Gastrocnemius medialis (tissue), 4 donors: ENCODE measurements at regions not wholly inside any gene's neighbourhood (a gene's known extent, or its start where the extent isn't known, plus 50 kb on each side); places are given as distances from the start of the nearest gene placed in this dataset.

ENCODE experiments used
- POLR2A ChIP-seq, 2 donors: fragments of 450-650 bp; IDR thresholded peaks; one replicate each; pipeline ENCODE4 v1.6.1; 2017; ENCODE audit warnings: antibody characterized with exemption in 2 of 2, mild to moderate bottlenecking in 2 of 2, moderate library complexity in 2 of 2
- TF ChIP-seq, protein P1 (sequence below), 5 experiments: fragments of 450-650 bp in 3 of 5; fragments of 200-600 bp in 2 of 5; sonication (generic) in 2 of 5; IDR thresholded peaks in 4 of 5; conservative IDR thresholded peaks in 1 of 5; 1 replicate in 4 of 5; 2 replicates in 1 of 5; pipeline ENCODE4 v1.5.1; 2016 to 2019; ENCODE audit warnings: antibody characterized with exemption in 5 of 5, mild to moderate bottlenecking in 3 of 5, moderate library complexity in 3 of 5

DNA sequence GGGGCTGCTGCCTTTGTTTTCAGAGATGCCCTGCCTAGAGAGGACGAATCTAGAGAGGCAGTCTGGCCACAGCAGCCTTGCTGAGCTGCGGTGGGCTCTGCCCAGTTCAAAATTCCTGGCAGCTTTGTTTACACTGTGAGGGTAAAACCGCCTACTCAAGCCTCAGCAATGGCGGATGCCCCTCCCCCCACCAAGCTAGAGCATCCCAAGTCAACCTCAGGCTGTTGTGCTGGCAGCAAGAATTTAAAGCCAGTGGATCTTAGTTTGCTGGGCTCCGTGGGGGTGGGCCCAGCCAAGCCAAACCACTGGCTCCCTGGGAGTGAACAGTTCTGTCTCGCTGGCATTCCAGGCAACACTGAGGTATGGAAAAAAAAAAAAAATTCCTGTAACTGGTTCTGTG lies 970.9 kb downstream of the TBC1D32 start:
- TF ChIP-seq, protein P1, sequence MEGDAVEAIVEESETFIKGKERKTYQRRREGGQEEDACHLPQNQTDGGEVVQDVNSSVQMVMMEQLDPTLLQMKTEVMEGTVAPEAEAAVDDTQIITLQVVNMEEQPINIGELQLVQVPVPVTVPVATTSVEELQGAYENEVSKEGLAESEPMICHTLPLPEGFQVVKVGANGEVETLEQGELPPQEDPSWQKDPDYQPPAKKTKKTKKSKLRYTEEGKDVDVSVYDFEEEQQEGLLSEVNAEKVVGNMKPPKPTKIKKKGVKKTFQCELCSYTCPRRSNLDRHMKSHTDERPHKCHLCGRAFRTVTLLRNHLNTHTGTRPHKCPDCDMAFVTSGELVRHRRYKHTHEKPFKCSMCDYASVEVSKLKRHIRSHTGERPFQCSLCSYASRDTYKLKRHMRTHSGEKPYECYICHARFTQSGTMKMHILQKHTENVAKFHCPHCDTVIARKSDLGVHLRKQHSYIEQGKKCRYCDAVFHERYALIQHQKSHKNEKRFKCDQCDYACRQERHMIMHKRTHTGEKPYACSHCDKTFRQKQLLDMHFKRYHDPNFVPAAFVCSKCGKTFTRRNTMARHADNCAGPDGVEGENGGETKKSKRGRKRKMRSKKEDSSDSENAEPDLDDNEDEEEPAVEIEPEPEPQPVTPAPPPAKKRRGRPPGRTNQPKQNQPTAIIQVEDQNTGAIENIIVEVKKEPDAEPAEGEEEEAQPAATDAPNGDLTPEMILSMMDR (IDR thresholded peaks at IDR 0.05 in 4 of 5, conservative IDR thresholded peaks at IDR 0.05 in 1 of 5), result no peak
- TF ChIP-seq POLR2A (IDR thresholded peaks at IDR 0.05), result no peak
